SK-N-SH treated with all-trans-retinoic acid at 6 μM for 48 hours (cell line): ENCODE measurements at regions not wholly inside any gene's neighbourhood (a gene's known extent, or its start where the extent isn't known, plus 50 kb on each side); places are given as distances from the start of the nearest gene placed in this dataset.

ENCODE experiments used
- BACH2 ChIP-seq: fragments of 250-450 bp; sonication (Bioruptor Pico); IDR thresholded peaks from 2 replicates; pipeline ENCODE4 v1.9.0; 2021; ENCODE audit warnings: mild to moderate bottlenecking, borderline replicate concordance
- CREB5 ChIP-seq: fragments of 250-450 bp; sonication (Bioruptor Pico); IDR thresholded peaks from 2 replicates; pipeline ENCODE4 v1.5.1; 2020; ENCODE audit warnings: low read depth, mild to moderate bottlenecking, moderate library complexity
- ESRRG ChIP-seq: fragments of 250-450 bp; sonication (Bioruptor Pico); IDR thresholded peaks from 2 replicates; pipeline ENCODE4 v1.6.1; 2021; ENCODE audit warnings: mild to moderate bottlenecking
- ISL1 ChIP-seq: fragments of 250-450 bp; sonication (Bioruptor Pico); IDR thresholded peaks from 2 replicates; pipeline ENCODE4 v2.1.2; 2022; ENCODE audit warnings: mild to moderate bottlenecking, moderate library complexity
- OSR1 ChIP-seq: fragments of 250-450 bp; sonication (Bioruptor Pico); IDR thresholded peaks from 2 replicates; pipeline ENCODE4 v1.8.0; 2022; ENCODE audit warnings: moderate library complexity, mild to moderate bottlenecking, inconsistent platforms
- PATZ1 ChIP-seq: fragments of 250-450 bp; sonication (Bioruptor Pico); IDR thresholded peaks from 2 replicates; pipeline ENCODE4 v1.8.0; 2020; ENCODE audit warnings: mild to moderate bottlenecking, moderate library complexity, borderline replicate concordance
- RARB ChIP-seq: fragments of 250-450 bp; sonication (Bioruptor Pico); IDR thresholded peaks from 2 replicates; pipeline ENCODE4 v1.8.0; 2021; ENCODE audit warnings: mild to moderate bottlenecking, moderate library complexity
- SNAI2 ChIP-seq: fragments of 250-450 bp; sonication (Bioruptor Pico); IDR thresholded peaks from 2 replicates; pipeline ENCODE4 v1.5.0; 2020; ENCODE audit warnings: mild to moderate bottlenecking, moderate library complexity
- TOX ChIP-seq: fragments of 250-450 bp; sonication (Bioruptor Pico); IDR thresholded peaks from 2 replicates; pipeline ENCODE4 v1.8.0; 2021; ENCODE audit warnings: mild to moderate bottlenecking, moderate library complexity, borderline replicate concordance
- TSHZ2 ChIP-seq: fragments of 250-450 bp; sonication (Bioruptor Pico); IDR thresholded peaks from 2 replicates; pipeline ENCODE4 v1.5.0; 2020; ENCODE audit warnings: mild to moderate bottlenecking, moderate library complexity
- ZNF8 ChIP-seq: fragments of 450-650 bp; formaldehyde crosslinking; IDR thresholded peaks from 2 replicates; pipeline ENCODE4 v1.5.0; 2020; ENCODE audit warnings: mild to moderate bottlenecking, moderate library complexity

GRCh38 chr3:145735631-145736030 is 425.4 kb downstream of the PLOD2 start:
- TF ChIP-seq ISL1 (CRISPR knock-in tag) (no peak), ZNF8 (CRISPR knock-in tag) (no peak), CREB5 (CRISPR knock-in tag) (no peak), BACH2 (CRISPR knock-in tag) (no peak), RARB (no peak), ESRRG (no peak), TSHZ2 (no peak), SNAI2 (CRISPR knock-in tag) (no peak), PATZ1 (no peak), TOX (CRISPR knock-in tag) (no peak), OSR1 (CRISPR knock-in tag) (no peak)
